ENCODE measurements at regions not wholly inside any gene's neighbourhood (a gene's known extent, or its start where the extent isn't known, plus 50 kb on each side); places are given as distances from the start of the nearest gene placed in this dataset.
"Not testable (repeated sequence)": the region's sequence is repeated elsewhere in the genome, so short reads cannot be mapped to it uniquely, and the experiment has no call there.

DNA sequence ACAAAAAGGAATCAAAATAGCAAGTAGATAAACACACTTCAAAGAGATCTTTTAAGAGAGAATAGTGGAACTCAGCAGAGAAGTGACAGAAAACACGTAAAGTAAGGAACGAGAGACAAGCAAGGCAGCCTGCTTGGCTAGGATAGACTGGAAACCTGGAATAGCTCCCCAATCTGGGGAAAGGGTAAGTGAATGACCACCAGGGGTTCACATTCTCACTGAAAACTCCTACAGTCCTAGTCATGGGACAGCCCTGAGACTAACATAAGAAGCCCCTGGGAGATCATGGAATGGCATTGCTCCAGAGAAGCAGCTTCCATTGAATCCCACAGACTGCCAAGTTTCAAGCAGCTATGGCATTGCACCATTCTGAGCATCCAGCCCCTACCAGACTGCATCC, 363.6 kb upstream of the ARPP21 start:
- TF ChIP-seq, protein P1, sequence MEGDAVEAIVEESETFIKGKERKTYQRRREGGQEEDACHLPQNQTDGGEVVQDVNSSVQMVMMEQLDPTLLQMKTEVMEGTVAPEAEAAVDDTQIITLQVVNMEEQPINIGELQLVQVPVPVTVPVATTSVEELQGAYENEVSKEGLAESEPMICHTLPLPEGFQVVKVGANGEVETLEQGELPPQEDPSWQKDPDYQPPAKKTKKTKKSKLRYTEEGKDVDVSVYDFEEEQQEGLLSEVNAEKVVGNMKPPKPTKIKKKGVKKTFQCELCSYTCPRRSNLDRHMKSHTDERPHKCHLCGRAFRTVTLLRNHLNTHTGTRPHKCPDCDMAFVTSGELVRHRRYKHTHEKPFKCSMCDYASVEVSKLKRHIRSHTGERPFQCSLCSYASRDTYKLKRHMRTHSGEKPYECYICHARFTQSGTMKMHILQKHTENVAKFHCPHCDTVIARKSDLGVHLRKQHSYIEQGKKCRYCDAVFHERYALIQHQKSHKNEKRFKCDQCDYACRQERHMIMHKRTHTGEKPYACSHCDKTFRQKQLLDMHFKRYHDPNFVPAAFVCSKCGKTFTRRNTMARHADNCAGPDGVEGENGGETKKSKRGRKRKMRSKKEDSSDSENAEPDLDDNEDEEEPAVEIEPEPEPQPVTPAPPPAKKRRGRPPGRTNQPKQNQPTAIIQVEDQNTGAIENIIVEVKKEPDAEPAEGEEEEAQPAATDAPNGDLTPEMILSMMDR (IDR thresholded peaks at IDR 0.05; ENCODE audit: insufficient read depth, missing control alignments): no peak
- FAIRE-seq (no peak), DNase-seq (ENCODE audit: insufficient read length, low spot score) (no peak)

DNA sequence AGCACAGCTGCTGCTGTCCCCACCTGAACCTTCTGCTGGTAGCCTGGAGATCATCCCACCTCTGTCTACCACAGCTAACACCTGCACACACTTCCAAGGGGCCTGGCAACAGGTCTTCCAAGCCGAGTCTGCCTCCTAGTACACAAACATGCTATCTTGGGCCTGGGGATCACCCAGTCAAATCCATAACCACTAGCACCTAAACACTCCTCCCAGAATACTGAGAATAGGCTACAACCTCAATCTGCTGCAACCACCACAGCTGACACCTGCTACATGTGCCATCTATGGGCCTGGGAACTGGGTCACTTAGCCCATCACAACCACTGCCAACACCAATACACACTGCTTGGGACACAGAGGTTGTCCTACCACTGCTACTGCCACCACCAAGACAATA, 362.8 kb upstream of the ARPP21 start:
- no peak for FAIRE-seq
- TF ChIP-seq, protein P1 (IDR thresholded peaks at IDR 0.05; ENCODE audit: insufficient read depth, missing control alignments): no peak
- no peak for DNase-seq (ENCODE audit: insufficient read length, low spot score)

DNA sequence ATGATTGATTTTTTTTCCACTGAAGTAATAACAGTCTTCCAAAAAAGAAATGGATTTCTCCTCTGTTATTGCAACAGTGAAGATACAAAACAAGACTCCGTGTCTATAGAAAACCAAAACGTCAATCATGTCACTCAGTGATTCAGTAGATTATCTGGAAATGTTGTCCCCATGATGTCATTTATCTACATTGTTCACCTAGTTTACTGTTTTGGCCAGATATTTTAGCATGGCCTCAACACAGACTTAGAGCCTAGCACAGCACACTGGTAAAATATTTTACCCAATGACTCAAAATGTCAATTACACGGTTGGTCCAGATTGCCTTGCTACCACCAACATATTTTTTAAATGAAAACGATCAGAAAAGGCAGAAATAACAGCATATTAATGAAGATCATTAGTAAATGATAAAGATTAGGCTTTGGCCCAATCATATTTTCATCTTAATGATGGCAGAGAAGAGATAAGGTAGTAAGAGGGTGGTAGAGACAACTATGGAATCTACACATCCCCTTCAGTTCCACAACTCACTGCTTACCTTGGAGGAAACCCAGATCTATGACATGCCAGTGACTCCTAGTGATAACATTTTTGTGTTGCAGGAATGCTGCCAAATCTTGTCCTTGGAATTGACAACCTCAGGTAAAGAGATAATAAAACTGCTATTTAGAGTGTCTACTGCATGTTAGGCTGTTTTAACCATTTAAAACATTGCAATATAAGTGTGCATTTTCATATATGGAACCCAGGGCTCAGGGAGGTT, 347.7 kb upstream of the ARPP21 start:
- TF ChIP-seq, protein P1 (IDR thresholded peaks at IDR 0.05; ENCODE audit: insufficient read depth, missing control alignments): no peak
- no peak for FAIRE-seq
- no peak for DNase-seq (ENCODE audit: insufficient read length, low spot score)

DNA sequence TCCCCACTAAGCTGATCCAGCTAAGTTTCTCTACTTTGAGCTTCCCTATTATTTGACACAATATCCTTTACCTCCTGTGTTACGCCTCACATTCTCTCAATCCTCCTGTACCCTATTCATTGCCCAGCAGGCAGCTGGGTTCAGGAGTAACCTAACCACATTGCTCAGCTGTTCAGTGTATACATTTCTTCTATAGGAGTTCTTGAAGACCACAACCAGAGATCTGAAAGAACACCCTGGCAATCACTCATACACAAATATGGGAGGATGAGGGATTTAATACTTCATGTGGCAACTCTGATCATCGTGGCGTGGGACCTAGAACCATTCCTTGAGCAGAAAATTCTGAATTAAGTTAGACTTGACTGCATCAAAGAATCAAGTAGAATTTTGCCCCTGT, 346.8 kb upstream of the ARPP21 start:
- DNase-seq (ENCODE audit: insufficient read length, low spot score): no peak
- no peak for FAIRE-seq
- TF ChIP-seq, protein P1 (IDR thresholded peaks at IDR 0.05; ENCODE audit: insufficient read depth, missing control alignments): no peak

DNA sequence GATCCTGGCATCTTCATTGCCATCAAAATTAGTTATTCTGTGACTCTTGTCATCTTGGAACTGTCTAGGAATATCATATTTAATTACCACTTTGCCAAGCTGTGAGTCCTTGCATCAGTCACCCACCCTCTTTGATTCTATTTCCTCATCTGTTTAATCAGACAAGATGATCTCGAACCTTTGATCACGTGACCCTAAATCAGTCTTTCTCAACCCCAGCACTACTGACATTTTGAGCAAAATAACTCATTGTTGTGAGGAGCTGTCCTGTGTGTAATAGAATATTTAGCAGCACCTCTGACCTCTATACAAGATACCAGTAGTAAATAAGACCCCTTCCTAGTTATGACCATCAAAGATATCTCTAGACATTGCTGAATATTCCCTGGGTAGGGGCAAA, 343.4 kb upstream of the ARPP21 start:
- TF ChIP-seq, protein P1 (IDR thresholded peaks at IDR 0.05; ENCODE audit: insufficient read depth, missing control alignments): no peak
- FAIRE-seq: no peak
- DNase-seq (ENCODE audit: insufficient read length, low spot score): no peak

DNA sequence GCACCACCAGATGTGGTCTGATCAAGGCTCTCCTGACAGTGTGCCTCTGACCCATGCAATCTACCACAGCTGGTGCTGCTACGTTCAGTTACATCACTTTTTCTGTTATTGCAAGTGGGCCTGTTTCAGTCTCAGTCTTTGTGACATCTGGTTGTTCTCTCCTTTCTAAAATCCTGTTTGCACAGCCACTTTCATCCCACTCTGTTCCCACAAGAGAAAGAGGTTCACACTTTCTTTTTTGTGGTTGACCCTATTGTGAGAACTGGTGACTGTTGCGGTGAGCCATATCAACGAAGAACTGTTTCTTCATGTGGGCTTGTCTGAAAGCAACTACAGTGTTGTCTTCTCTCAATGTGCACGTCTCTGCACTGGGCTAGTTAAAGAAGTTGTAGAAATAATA, 342.8 kb upstream of the ARPP21 start:
- no peak for FAIRE-seq
- DNase-seq (ENCODE audit: insufficient read length, low spot score): no peak
- TF ChIP-seq, protein P1 (IDR thresholded peaks at IDR 0.05; ENCODE audit: insufficient read depth, missing control alignments): no peak

DNA sequence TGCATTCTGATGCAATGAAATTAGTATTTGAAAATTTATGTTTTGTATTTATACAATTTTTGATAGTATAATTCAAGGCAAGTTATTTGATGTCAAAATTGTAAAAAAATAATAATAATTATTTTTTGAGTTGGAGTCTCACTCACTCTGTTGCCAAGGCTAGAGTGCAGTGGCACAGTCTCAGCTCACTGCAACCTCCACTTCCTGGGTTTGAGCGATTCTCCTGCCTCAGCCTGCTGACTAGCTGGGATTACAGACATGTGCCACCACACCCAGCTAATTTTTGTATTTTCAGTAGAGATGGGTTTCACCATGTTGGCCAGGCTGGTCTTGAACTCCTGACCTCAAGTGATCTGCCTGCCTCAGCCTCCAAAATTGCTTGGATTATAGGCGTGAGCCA, 342.4 kb upstream of the ARPP21 start:
- FAIRE-seq; DNase-seq (ENCODE audit: insufficient read length, low spot score): not testable (repeated sequence)

All from D721Med (cell line).